Activated T-cell treated with anti-CD3 and anti-CD28 coated beads for 4 hours (primary cell): ENCODE measurements at regions not wholly inside any gene's neighbourhood (a gene's known extent, or its start where the extent isn't known, plus 50 kb on each side); places are given as distances from the start of the nearest gene placed in this dataset.

Experiments used
- DNase-seq: peaks from one replicate; pipeline ENCODE4 v3.0.0-alpha.2; 2020

DNA sequence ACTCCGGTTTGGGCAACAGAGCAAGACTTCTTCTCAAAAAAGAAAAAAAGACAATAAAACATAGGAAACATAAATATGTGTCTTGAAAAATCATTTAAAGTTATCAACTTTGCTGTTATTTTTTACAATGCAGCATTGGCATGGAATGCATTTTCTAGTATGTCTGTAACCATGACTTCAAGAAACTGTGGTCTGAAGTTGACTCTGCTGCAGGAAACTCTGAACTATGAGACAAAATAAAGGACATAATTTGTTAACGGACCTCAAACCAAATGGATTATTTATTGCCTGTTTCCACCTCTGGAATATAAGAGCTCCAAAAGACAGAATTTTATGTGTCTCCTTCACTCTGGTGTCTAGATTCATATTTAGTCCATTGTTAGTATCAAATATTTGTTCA lies 79.1 kb downstream of the TRIB2 start:
- DNase-seq, result no peak

- no peak for DNase-seq
Measured at GRCh38 chr2:12796657-12797056, 79.9 kb downstream of the TRIB2 start.

GRCh38 chr2:12797815-12798214 lies 81.1 kb downstream of the TRIB2 start:
- DNase-seq, result no peak

GRCh38 chr2:12803607-12804006 lies 86.9 kb downstream of the TRIB2 start:
- no peak for DNase-seq

DNA sequence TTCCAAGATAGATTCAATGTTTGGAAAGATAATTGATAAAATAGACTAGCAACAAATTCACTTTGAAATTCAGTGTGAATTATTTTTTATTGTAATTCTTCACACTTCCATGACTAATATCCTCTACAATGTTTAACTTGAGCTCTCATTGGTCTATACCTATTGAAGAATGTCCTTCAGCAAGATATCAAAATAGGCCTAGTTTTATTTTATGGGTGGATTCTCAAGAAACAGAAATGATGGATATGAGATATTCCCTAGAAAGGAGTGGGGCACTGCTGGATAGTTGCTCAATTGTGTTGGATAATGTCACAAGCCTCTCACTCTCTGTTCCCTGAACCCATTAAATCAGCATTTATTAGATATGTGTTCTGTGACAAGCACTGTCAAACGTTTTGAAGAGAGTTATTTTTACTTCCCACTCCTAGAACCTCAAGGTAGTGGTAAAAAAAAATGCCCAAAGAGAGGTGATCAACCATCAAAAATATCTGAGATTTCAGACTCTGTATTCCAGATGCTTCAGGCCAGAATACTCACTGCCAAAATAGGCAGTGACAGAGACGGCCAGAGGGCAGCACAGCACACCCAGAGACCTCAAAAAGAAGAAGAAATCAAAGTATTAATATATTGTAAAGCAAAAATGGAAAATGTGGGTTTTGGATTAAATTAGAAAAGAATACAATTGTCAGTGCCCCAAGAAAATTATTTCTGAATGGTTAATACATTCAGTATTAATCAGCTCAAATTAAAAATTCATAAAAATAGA lies 87.5 kb downstream of the TRIB2 start:
- DNase-seq, result no peak

DNA sequence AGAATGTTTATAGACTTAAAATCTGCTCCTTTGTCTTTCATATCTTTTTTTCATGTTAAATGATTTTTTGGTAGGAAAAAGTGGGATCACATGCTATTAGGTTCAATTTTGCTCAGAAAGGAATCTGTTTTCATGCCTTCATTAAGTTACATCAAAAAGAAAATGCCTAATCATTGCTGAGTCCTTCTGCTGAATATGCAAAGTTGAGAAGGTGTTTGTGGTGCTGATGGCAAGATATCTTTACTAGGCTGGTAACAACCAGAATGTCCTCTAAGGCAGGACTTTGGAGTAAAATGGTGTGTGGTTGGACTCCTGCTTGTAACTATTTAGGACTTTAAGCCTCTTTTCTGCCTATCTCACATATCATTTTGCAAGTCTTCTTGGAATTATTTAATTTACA lies 88.3 kb downstream of the TRIB2 start:
- DNase-seq, result no peak

- no peak for DNase-seq
Measured at GRCh38 chr2:12806549-12807242, 90.0 kb downstream of the TRIB2 start.

- no peak for DNase-seq
Measured at GRCh38 chr2:12807907-12808810, 91.4 kb downstream of the TRIB2 start.

- no peak for DNase-seq
Measured at GRCh38 chr2:12809526-12809925, 92.8 kb downstream of the TRIB2 start.

DNA sequence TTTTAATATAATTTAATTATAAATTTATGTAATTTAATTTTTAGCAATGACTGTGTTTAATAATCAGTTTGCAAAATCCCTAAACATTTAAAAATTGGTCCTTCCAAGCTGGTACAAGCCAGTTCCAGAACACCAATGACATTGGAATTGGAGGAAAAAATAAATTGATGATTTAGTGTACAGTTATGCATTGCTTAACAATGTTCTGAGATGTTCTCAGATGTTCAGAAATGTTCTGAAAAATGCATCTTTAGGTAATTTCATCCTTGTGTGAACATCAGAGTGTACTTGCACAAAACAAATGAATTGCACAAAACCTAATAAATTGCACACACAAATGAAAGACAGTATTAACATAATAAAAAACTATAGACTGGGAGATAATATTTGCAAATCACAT lies 95.2 kb downstream of the TRIB2 start:
- no peak for DNase-seq

DNA sequence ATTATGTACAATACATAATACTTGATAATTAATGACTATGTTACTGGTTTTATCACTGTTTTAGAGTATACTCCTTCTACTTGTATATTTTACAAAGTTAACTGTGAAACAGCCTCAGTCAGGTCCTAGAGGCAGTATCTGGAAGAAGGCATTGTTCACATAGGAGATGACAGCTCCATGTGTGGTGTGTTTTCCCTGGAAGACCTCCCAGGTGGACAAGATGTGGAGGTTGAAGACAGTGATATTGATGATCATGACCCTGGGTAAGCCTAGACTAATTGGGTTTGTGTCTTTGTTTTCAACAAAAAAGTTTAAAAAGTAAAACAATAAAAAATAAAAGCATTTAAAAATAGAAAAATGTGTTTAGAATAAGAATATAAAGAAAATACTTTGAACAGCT lies 96.4 kb downstream of the TRIB2 start:
- no peak for DNase-seq

GRCh38 chr2:12816379-12817306 lies 99.9 kb downstream of the TRIB2 start:
- DNase-seq, result no peak

GRCh38 chr2:12817870-12818269 lies 101.1 kb downstream of the TRIB2 start:
- DNase-seq, result no peak

DNA sequence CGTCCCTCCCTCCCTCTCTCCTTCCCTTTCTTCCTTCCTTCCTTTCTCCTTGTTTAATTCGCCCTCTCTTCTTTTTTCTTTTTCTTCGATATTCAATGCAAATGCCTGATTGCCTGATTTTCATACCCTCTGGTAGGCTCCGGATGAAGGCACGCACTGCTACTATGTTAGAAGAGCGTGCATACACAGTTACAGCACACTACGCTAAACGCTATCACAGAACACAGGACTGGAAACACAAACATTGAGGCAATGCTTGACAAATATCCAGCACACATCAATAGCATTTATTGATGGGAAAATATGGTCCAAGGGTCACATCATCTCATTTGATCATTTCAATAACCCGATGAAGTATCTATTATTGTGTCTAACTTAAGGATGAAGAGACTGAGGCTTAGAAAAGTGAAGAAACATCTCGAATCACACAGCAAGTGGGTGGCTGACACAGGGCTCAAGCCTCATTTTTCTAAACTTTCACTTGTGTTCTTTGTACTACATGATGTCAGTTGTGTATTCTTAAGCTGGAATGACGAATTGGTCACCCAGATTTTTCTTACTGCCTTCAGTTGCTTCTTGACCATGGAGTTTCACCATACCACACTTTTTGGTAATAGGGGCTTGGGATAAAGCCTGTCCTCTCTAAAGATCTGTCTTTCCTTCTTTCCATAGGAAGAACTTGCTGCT lies 101.8 kb downstream of the TRIB2 start:
- no peak for DNase-seq

GRCh38 chr2:12819103-12819475 lies 102.4 kb downstream of the TRIB2 start:
- no peak for DNase-seq

GRCh38 chr2:12819721-12820120 lies 103.0 kb downstream of the TRIB2 start:
- no peak for DNase-seq

DNA sequence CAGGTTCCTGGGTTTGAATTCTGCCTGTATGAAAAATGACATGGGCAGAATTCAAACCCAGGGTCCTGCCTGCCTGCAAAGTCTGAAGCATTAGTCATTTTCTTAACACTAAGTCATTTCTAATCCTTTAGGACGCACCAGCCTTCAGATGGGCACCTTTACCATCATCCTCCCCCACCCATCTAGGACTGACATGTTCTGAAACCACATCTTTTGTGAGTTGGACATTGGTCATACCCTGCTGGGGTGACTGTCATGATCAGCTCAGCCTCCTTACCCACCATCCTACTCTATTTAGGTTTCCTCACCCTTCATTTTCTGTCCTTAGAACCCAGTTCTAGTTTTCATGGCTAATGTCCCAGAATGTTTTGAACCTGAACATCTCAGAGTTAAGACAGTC lies 104.9 kb downstream of the TRIB2 start:
- DNase-seq, result no peak

- no peak for DNase-seq
Measured at GRCh38 chr2:12824351-12824777, 107.6 kb downstream of the TRIB2 start.

DNA sequence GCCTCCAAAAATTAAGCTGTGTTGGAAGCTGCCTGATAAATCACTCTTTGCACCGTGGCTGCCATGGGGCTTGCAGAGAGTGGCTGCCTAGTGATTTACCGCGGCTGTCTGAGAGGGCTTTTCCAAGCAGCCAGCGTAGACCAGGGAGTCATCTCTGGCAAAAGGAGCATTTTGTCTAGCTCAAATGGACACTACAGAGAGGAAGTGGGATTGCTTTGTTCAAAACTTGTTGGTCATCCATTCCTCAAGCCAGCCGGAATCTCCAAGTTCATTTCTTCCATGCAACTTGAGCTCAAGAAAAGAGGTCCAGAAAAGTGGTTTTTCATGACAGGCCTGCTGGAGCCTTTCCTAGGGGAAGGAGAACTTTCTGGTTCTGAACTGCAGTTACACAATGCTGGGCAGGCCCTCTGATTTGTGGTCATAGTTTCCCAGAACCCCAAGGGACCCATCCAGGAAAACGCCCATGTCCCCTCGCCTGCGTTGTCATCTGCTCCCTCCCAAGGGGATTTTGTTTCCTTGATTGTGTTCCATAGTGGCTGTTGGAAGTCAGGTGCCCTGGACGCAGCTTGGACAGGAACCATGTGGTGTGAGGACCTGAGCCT lies 108.1 kb downstream of the TRIB2 start:
- no peak for DNase-seq

GRCh38 chr2:12826781-12827180 lies 110.0 kb downstream of the TRIB2 start:
- no peak for DNase-seq

GRCh38 chr2:12827721-12828120 lies 111.0 kb downstream of the TRIB2 start:
- no peak for DNase-seq
